ENCODE measurements at regions not wholly inside any gene's neighbourhood (a gene's known extent, or its start where the extent isn't known, plus 50 kb on each side); places are given as distances from the start of the nearest gene placed in this dataset.

DNA sequence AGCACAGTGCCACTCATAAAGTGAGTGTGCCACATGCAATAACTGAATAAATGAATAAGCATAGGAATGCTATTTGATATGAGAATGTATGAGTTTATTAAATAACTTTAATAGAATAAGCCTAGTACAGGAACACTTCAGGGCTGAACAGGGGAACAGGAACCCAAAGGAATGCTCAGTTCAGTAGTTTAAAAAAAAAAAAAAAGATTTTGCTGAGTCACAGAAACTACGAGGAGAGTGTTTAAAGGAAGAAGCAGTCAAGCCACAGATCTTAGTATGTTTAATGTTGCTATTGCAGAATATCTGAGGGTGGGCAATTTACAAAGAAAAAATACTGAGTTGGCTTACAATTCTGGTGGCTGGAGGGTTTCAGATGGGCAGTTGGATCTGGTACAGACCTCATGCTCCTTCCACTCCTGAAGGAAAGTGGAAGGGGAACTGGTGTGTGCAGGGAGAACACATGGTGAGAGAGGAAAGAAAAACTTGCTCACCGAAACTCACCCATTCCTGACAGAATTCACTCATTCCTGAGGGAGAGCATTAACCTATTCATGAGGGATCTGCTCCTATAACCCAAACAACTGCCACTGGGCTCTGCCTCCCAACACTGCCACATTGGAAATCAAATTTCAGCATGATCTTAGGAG is 880.3 kb upstream of the MGAT4C start:
- Histone ChIP-seq H3K79me1 (ENCODE audit: insufficient read depth, low read depth, low read length, poor library complexity, severe bottlenecking) (no peaks in the 10 kb centered on the region), H3K4me2 (ENCODE audit: insufficient read depth, insufficient read length, low read length) (no peak overlapping the region), H4K91ac (ENCODE audit: insufficient read length, low read depth, low read length) (no peak overlapping the region), H3K56ac (ENCODE audit: insufficient read length, low read depth, low read length) (no peak overlapping the region), H3K4ac (ENCODE audit: low read depth, low read length) (no peak overlapping the region), H4K8ac (replicated peaks; ENCODE audit: insufficient read length, low read depth, low read length) (no peak overlapping the region), H2BK20ac (ENCODE audit: low read depth, low read length, poor library complexity, severe bottlenecking) (no peak overlapping the region), H3K27ac (ENCODE audit: insufficient read length, low read depth, low read length) (no peak overlapping the region), H3K4me1 (ENCODE audit: insufficient read depth, low read length) (no peaks in the 10 kb centered on the region), H2AFZ (ENCODE audit: low read length) (no peak overlapping the region), H3K23me2 (ENCODE audit: insufficient read length, low read depth, low read length, poor library complexity, severe bottlenecking) (no peaks in the 10 kb centered on the region), H2AK5ac (ENCODE audit: insufficient read length, low read length) (no peak overlapping the region), H2BK5ac (ENCODE audit: insufficient read length, low read length) (no peak overlapping the region), H2BK12ac (ENCODE audit: insufficient read length, low read depth, low read length) (no peak overlapping the region), H3K23ac (ENCODE audit: insufficient read length, low read depth, low read length) (no peak overlapping the region), H3K27me3 (ENCODE audit: insufficient read depth, low read length) (no peaks in the 10 kb centered on the region), H3K79me2 (ENCODE audit: insufficient read depth, low read length) (no peaks in the 10 kb centered on the region), H3K9ac (ENCODE audit: extremely low read depth, insufficient read length, low read length) (no peak overlapping the region), H2BK120ac (ENCODE audit: low read depth, low read length, poor library complexity, severe bottlenecking) (no peak overlapping the region), H2BK15ac (ENCODE audit: low read depth, low read length) (no peak overlapping the region), H3K14ac (ENCODE audit: insufficient read depth, low read length) (no peak overlapping the region), H4K20me1 (ENCODE audit: control insufficient read depth, insufficient read depth, insufficient read length) (no peaks in the 10 kb centered on the region), H3K18ac (ENCODE audit: insufficient read length, low read depth, low read length) (no peak overlapping the region), H3K9me3 (ENCODE audit: control insufficient read depth, low read depth, low read length) (no peaks in the 10 kb centered on the region), H4K5ac (ENCODE audit: insufficient read length, low read depth, low read length) (no peak overlapping the region), H3T11ph (ENCODE audit: low read length) (no peak overlapping the region)
- H3K4me1 Mint-ChIP-seq = peaks cover 4 to 5% of the 10 kb centered on the region in 2 experiments
- WGBS (ENCODE audit: extremely low coverage, insufficient read length, low lambda C conversion rate) = no CpG with 5 or more reads among the region's 2 CpGs
- no peak overlapping the region for H3K4me3 Mint-ChIP-seq
- TF ChIP-seq, protein P1, sequence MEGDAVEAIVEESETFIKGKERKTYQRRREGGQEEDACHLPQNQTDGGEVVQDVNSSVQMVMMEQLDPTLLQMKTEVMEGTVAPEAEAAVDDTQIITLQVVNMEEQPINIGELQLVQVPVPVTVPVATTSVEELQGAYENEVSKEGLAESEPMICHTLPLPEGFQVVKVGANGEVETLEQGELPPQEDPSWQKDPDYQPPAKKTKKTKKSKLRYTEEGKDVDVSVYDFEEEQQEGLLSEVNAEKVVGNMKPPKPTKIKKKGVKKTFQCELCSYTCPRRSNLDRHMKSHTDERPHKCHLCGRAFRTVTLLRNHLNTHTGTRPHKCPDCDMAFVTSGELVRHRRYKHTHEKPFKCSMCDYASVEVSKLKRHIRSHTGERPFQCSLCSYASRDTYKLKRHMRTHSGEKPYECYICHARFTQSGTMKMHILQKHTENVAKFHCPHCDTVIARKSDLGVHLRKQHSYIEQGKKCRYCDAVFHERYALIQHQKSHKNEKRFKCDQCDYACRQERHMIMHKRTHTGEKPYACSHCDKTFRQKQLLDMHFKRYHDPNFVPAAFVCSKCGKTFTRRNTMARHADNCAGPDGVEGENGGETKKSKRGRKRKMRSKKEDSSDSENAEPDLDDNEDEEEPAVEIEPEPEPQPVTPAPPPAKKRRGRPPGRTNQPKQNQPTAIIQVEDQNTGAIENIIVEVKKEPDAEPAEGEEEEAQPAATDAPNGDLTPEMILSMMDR (conservative IDR thresholded peaks at IDR 0.05) = no peak
- DNase-seq = no peak
- no peaks in the 10 kb centered on the region; a peak in 2 of 7 replicates for H3K36me3 Mint-ChIP-seq (ENCODE audit: insufficient read depth in 1 of 3, low read depth in 3 of 3)
- H3K27ac Mint-ChIP-seq = peak overlapping the region in 1 of 3 experiments; percentile 74; a peak in 2 of 7 replicates
- no peaks in the 10 kb centered on the region for H3K27me3 Mint-ChIP-seq (ENCODE audit: low read depth)
- no peaks in the 10 kb centered on the region; a peak in 1 of 5 replicates for H3K9me3 Mint-ChIP-seq
